ENCODE measurements at regions not wholly inside any gene's neighbourhood (a gene's known extent, or its start where the extent isn't known, plus 50 kb on each side); places are given as distances from the start of the nearest gene placed in this dataset.

GRCh38 chr10:90195288-90195840, 494.0 kb downstream of the KIF20B start:
- in situ Hi-C loops (cut with HindIII; ENCODE audit: extremely low pct_ligation_motif_present, low pct_unique_long_range_greater_than_20kb) = no loop called here
- POLR2A ChIA-PET = no interaction called here
- intact Hi-C loops (cut with micrococcal nuclease; ENCODE audit: unreplicated experiment) = no loop called here

More at GRCh38 chr10:90195288-90195840, 494.0 kb downstream of the KIF20B start:
- Histone ChIP-seq H3K4me3 (replicated peaks in 1 of 3; ENCODE audit: insufficient read depth in 1 of 3, low read depth in 2 of 3, low read length in 3 of 3) (no peak overlapping the region), H4K20me1 (ENCODE audit: insufficient read depth, low read length) (no peaks in the 10 kb centered on the region), H3K27ac (ENCODE audit: extremely low read length, insufficient read depth, low read length) (no peak overlapping the region), H3K9ac (ENCODE audit: insufficient read depth, low read depth, low read length) (no peak overlapping the region), H3K4me1 (ENCODE audit: insufficient read depth, low read length) (no peaks in the 10 kb centered on the region), H3K36me3 (replicated peaks in 1 of 2; ENCODE audit: control insufficient read depth in 1 of 2, insufficient read depth in 2 of 2, low read length in 2 of 2) (no peaks in the 10 kb centered on the region), H2AFZ (ENCODE audit: low read length) (no peak overlapping the region), H3K27me3 (ENCODE audit: control insufficient read depth in 1 of 2, insufficient read depth in 2 of 2, low read length in 2 of 2) (no peaks in the 10 kb centered on the region), H3K4me2 (ENCODE audit: low read depth, low read length) (no peak overlapping the region), H3K79me2 (ENCODE audit: insufficient read depth, low read length) (no peaks in the 10 kb centered on the region), H3K9me3 (ENCODE audit: low read length) (no peaks in the 10 kb centered on the region)
- CTCF ChIA-PET (ENCODE audit: low intra/inter-chr PET ratio, low total read pairs) = no interaction called here
- BruUV-seq (replicated peaks) = no TSS peak
- no peak for ATAC-seq
- 4% methylated on average over 3 of the region's 3 CpGs for WGBS (ENCODE audit: low lambda C conversion rate)
- TF ChIP-seq ATF3 (CRISPR knock-in tag; IDR thresholded peaks at IDR 0.05) = no peak
- no peak for TF ChIP-seq AKNA (CRISPR knock-in tag; IDR thresholded peaks at IDR 0.05; ENCODE audit: borderline replicate concordance)
- TF ChIP-seq MAX (IDR thresholded peaks at IDR 0.05) = no peak
- no peak for TF ChIP-seq ETS1 (CRISPR knock-in tag; IDR thresholded peaks at IDR 0.05)
- TF ChIP-seq ZNF577 (CRISPR knock-in tag; IDR thresholded peaks at IDR 0.05; ENCODE audit: borderline replicate concordance, low read depth) = no peak
- TF ChIP-seq CC2D1A (CRISPR knock-in tag; IDR thresholded peaks at IDR 0.05) = no peak
- TF ChIP-seq TOPORS (CRISPR knock-in tag; IDR thresholded peaks at IDR 0.05) = no peak
- no peak for TF ChIP-seq ZNF207 (IDR thresholded peaks at IDR 0.05; ENCODE audit: borderline replicate concordance)
- no peak for TF ChIP-seq ZNF780A (CRISPR knock-in tag; IDR thresholded peaks at IDR 0.05)
- TF ChIP-seq SMAD3 (CRISPR knock-in tag; IDR thresholded peaks at IDR 0.05) = no peak
- no peak for TF ChIP-seq U2AF2 (IDR thresholded peaks at IDR 0.05; ENCODE audit: low read depth, low read length)
- no peak for TF ChIP-seq FIP1L1 (IDR thresholded peaks at IDR 0.05; ENCODE audit: borderline replicate concordance, insufficient read depth, low read depth, low read length)
- no peak for TF ChIP-seq CCDC6 (CRISPR knock-in tag; IDR thresholded peaks at IDR 0.05)
- no peak for TF ChIP-seq ZBTB34 (CRISPR knock-in tag; IDR thresholded peaks at IDR 0.05)
- no peak for TF ChIP-seq E2F2 (CRISPR knock-in tag; IDR thresholded peaks at IDR 0.05; ENCODE audit: borderline replicate concordance)
- no peak for TF ChIP-seq HMGA1 (CRISPR knock-in tag; conservative IDR thresholded peaks at IDR 0.05)
- DNase-seq (ENCODE audit: low spot score) = no peak
- FAIRE-seq = no peak

All from HepG2 (cell line).